Epithelial cell of esophagus (primary cell): ENCODE measurements at regions not wholly inside any gene's neighbourhood (a gene's known extent, or its start where the extent isn't known, plus 50 kb on each side); places are given as distances from the start of the nearest gene placed in this dataset.

Experiments used
- DNase-seq: peaks from one replicate; pipeline ENCODE4 v3.0.0; 2010; ENCODE audit warnings: low read depth
- H3K4me3 ChIP-seq: 2 replicates; pipeline ENCODE4 v1.5.1; 2011; ENCODE audit warnings: mild to moderate bottlenecking, low read length, control low read depth
- CTCF ChIP-seq: IDR thresholded peaks from 2 replicates; pipeline ENCODE4 v1.5.1; 2011; ENCODE audit warnings: low read depth, mild to moderate bottlenecking, low read length, control low read depth, inconsistent platforms; ENCODE audit not compliant: insufficient read depth; ENCODE audit errors: missing control alignments

- TF ChIP-seq CTCF = no peak
- peak; percentile 26 for DNase-seq
- H3K4me3 ChIP-seq = no peak overlapping the region
Measured at GRCh38 chr7:145212050-145212449, 376.2 kb upstream of the TPK1 start.

GRCh38 chr7:145211211-145211610 lies 375.4 kb upstream of the TPK1 start:
- no peak overlapping the region for H3K4me3 ChIP-seq
- TF ChIP-seq CTCF = no peak
- DNase-seq = no peak

- DNase-seq = no peak
- H3K4me3 ChIP-seq = no peak overlapping the region
- TF ChIP-seq CTCF = no peak
Measured at GRCh38 chr7:145193951-145194350, 358.1 kb upstream of the TPK1 start.

- no peak overlapping the region for H3K4me3 ChIP-seq
- TF ChIP-seq CTCF = no peak
- DNase-seq = no peak
Measured at GRCh38 chr7:145184956-145185355, 349.1 kb upstream of the TPK1 start.

GRCh38 chr7:145183069-145183468 lies 347.2 kb upstream of the TPK1 start:
- no peak overlapping the region for H3K4me3 ChIP-seq
- peak; percentile 9 for DNase-seq
- no peak for TF ChIP-seq CTCF

- DNase-seq = peak; percentile 56
- no peak for TF ChIP-seq CTCF
- no peak overlapping the region for H3K4me3 ChIP-seq
Measured at GRCh38 chr7:145175366-145175765, 339.5 kb upstream of the TPK1 start.

GRCh38 chr7:145169908-145170307 lies 334.1 kb upstream of the TPK1 start:
- H3K4me3 ChIP-seq = no peak overlapping the region
- TF ChIP-seq CTCF = no peak
- DNase-seq = peak; percentile 23
